Mucosa of descending colon (tissue), 3 donors: ENCODE measurements at regions not wholly inside any gene's neighbourhood (a gene's known extent, or its start where the extent isn't known, plus 50 kb on each side); places are given as distances from the start of the nearest gene placed in this dataset.

Experiments
- ATAC-seq: fragments of 200-7000 bp; cut with Tn5 transposase; one replicate; pipeline ENCODE4 v1.9.1; 2020; ENCODE audit warnings: mild to moderate bottlenecking, moderate library complexity
- DNase-seq, 3 donors: peaks; one replicate each; pipeline ENCODE4 v3.0.0-alpha.2; 2020
- H3K36me3 ChIP-seq: fragments of 200-600 bp; one replicate; pipeline ENCODE4 v1.8.0; 2021; ENCODE audit warnings: low read depth, mild to moderate bottlenecking
- H3K4me1 ChIP-seq: fragments of 200-600 bp; one replicate; pipeline ENCODE4 v1.8.0; 2021; ENCODE audit warnings: low read depth, mild to moderate bottlenecking
- H3K4me3 ChIP-seq: fragments of 200-600 bp; one replicate; pipeline ENCODE4 v1.8.0; 2021; ENCODE audit warnings: mild to moderate bottlenecking
- H3K9me3 ChIP-seq: fragments of 200-600 bp; one replicate; pipeline ENCODE4 v1.8.0; 2021; ENCODE audit warnings: mild to moderate bottlenecking
- CTCF ChIP-seq: fragments of 200-600 bp; IDR thresholded peaks from one replicate; pipeline ENCODE4 v1.8.0; 2022; ENCODE audit warnings: antibody characterized with exemption, mild to moderate bottlenecking
- intact Hi-C, 2 donors: fragments of 100-400 bp; cut with DNase I in 1 of 2; cut with micrococcal nuclease in 1 of 2; formaldehyde crosslinking; loops; one replicate each; pipeline versions ENCODE4 v1.11.0 to v1.11.1; 2022; cut with DNase I, micrococcal nuclease
- donor health status: DM: no; HTN: no; CAD: no; lungs with moderate emphysema.
- donor health status: DM: no; HTN: no; CAD: no.
- donor health status: DM: no; HTN: yes; CAD: no.

DNA sequence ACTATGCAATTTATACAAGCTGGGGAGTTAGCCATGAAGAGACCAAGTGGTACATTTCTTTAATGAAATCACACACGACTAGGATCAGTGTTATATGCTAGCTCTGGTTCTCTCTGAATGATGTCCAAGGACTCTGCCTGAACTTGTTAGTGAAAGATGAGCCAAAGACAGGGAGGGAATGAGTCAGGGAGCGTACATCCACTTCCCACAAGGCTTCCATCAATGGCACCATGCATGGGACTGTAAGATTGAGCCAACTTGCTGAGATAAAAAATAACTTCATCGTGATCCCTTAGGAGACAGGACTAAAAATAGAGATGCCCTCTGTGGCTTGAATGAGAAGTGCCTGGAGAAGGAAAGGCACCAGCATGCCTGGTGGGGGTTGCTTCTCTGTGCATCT, 629.7 kb downstream of the ACTR3B start:
- no peak overlapping the region for H3K4me3 ChIP-seq
- no peak for TF ChIP-seq CTCF
- no peaks in the 10 kb centered on the region for H3K4me1 ChIP-seq
- intact Hi-C loops, result loop anchor here in 1 of 2 donors (10.0 kb wide), 1 partner anchor 446 kb away; no protein-coding TSS in a partner anchor
- peaks cover 26% of the 10 kb centered on the region for H3K9me3 ChIP-seq
- H3K36me3 ChIP-seq, result no peaks in the 10 kb centered on the region
- no peak for ATAC-seq
- DNase-seq, result no peak

- ATAC-seq (no peak), DNase-seq (no peak)
- Histone ChIP-seq H3K4me1 (no peaks in the 10 kb centered on the region), H3K36me3 (no peaks in the 10 kb centered on the region), H3K9me3 (peaks cover 29% of the 10 kb centered on the region), H3K4me3 (no peak overlapping the region)
- intact Hi-C loops, result no loop called here
- no peak for TF ChIP-seq CTCF
Observed at GRCh38 chr7:153390955-153391354, 631.4 kb downstream of the ACTR3B start.

DNA sequence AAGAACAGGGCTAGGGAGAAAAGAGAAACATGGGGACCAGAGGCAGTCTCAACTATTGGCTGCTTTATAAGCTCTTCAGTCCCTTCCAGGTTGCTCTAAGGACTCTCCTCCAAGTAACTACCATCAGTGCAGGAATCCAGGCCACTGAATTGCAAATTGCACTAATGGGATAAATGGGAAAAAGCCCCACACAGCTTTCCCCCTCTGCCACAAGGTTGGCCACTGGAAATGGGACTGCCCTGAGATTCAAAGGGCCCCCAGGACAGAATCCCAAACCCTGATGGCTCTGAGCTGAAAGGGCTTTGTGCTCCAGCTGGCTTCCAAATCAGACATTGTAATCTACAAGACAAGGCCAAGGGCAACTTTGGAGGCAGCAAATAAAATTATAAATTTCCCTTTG, 633.2 kb downstream of the ACTR3B start:
- no peaks in the 10 kb centered on the region for H3K4me1 ChIP-seq
- no peak for ATAC-seq

GRCh38 chr7:153393666-153394065, 634.1 kb downstream of the ACTR3B start:
- H3K36me3 ChIP-seq, result no peaks in the 10 kb centered on the region
- ATAC-seq, result no peak
- no peaks in the 10 kb centered on the region for H3K4me1 ChIP-seq
- no peak overlapping the region for H3K4me3 ChIP-seq
- peaks cover 29% of the 10 kb centered on the region for H3K9me3 ChIP-seq
- TF ChIP-seq CTCF, result no peak
- intact Hi-C loops, result no loop called here
- no peak for DNase-seq

More for the DNA sequence above, 633.2 kb downstream of the ACTR3B start:
- no peak for TF ChIP-seq CTCF
- no peak overlapping the region for H3K4me3 ChIP-seq
- peaks cover 29% of the 10 kb centered on the region for H3K9me3 ChIP-seq
- no peaks in the 10 kb centered on the region for H3K36me3 ChIP-seq
- intact Hi-C loops, result no loop called here
- DNase-seq, result no peak

DNA sequence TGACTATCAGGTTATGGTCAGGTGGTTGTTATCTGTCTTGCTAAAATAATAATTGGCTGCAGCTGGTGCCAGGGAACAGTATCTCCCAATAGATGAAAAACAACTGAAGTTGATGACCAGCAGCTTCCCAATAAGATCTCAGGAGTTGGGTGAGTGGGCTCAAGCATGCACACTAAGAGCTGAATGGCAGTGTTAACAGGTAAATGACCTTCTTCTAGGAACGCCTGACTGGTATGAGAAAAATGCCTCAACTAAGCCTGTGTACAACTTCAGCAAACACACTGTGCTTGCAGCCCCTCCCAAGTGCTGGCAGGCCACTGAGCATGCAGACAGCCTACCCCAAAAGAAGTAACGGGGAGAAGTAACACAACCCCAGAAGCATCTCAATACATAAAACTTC, 636.9 kb downstream of the ACTR3B start:
- Histone ChIP-seq H3K36me3 (no peaks in the 10 kb centered on the region), H3K9me3 (peaks cover 24% of the 10 kb centered on the region), H3K4me3 (no peak overlapping the region), H3K4me1 (no peaks in the 10 kb centered on the region)
- ATAC-seq (no peak), DNase-seq (no peak)
- TF ChIP-seq CTCF, result no peak
- intact Hi-C loops, result no loop called here

DNA sequence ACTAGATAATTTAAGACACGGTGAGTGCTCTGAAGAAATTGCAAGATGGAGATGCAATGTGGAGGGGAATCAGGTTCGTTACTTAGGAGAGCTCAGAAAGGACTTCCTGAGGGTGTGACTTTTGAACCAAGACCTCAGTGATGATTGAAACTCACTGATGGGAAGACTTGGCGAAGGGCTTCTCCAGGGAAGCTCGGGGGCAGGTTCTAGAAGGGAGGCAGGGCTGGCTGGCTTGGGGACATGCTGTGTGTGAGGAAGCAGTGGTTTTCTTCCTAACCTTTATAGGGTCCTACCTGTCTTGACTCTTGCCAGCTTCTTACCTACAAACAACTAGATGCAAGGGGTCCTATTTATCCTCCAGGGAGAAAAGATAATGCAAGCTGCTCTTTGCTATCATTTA, 637.9 kb downstream of the ACTR3B start:
- no peak for TF ChIP-seq CTCF
- no peaks in the 10 kb centered on the region for H3K4me1 ChIP-seq
- no peaks in the 10 kb centered on the region for H3K36me3 ChIP-seq
- intact Hi-C loops, result no loop called here
- no peak for ATAC-seq
- DNase-seq, result no peak
- peaks cover 18% of the 10 kb centered on the region for H3K9me3 ChIP-seq
- H3K4me3 ChIP-seq, result no peak overlapping the region
